ENCODE measurements at regions not wholly inside any gene's neighbourhood (a gene's known extent, or its start where the extent isn't known, plus 50 kb on each side); places are given as distances from the start of the nearest gene placed in this dataset.

GRCh38 chr2:128973566-128973965 is 654.9 kb upstream of the HS6ST1 start:
- Histone ChIP-seq H3K9ac (ENCODE audit: insufficient read depth, low read length) (no peak overlapping the region), H3K9me3 (ENCODE audit: control insufficient read depth, insufficient read depth, low read depth, low read length) (no peaks in the 10 kb centered on the region), H3K36me3 (ENCODE audit: control insufficient read depth, insufficient read depth, low read length) (no peaks in the 10 kb centered on the region), H3K27ac (ENCODE audit: insufficient read depth, low read length) (no peak overlapping the region), H3K4me2 (ENCODE audit: extremely low read depth, insufficient read depth, low read length) (no peak overlapping the region), H3K4me1 (ENCODE audit: control insufficient read depth, extremely low read depth, insufficient read depth, low read length) (no peaks in the 10 kb centered on the region), H3K79me2 (ENCODE audit: control insufficient read depth, insufficient read depth, low read length) (no peaks in the 10 kb centered on the region), H3K4me3 (replicated peaks in 1 of 4; ENCODE audit: control extremely low read depth in 1 of 4, insufficient read depth in 1 of 4, low read depth in 3 of 4, low read length in 4 of 4) (no peak overlapping the region), H2AFZ (ENCODE audit: low read length) (no peak overlapping the region), H3K27me3 (ENCODE audit: control insufficient read depth, insufficient read depth, low read length) (no peaks in the 10 kb centered on the region), H4K20me1 (ENCODE audit: control insufficient read depth, extremely low read depth, insufficient read depth, low read length) (no peaks in the 10 kb centered on the region)
- TF ChIP-seq CTCF (conservative IDR thresholded peaks at IDR 0.05 in 1 of 2, IDR thresholded peaks at IDR 0.05 in 1 of 2; ENCODE audit: low read depth in 1 of 2, low read length in 2 of 2): no peak
- no peak for TF ChIP-seq EZH2 (IDR thresholded peaks at IDR 0.05; ENCODE audit: low read length, missing control alignments)
- DNase-seq (ENCODE audit: low read depth in 2 of 2): no peak

GRCh38 chr2:128978212-128978611 is 659.5 kb upstream of the HS6ST1 start:
- TF ChIP-seq EZH2 (IDR thresholded peaks at IDR 0.05; ENCODE audit: low read length, missing control alignments) (no peak), CTCF (conservative IDR thresholded peaks at IDR 0.05 in 1 of 2, IDR thresholded peaks at IDR 0.05 in 1 of 2; ENCODE audit: low read depth in 1 of 2, low read length in 2 of 2) (no peak)
- H3K4me1 ChIP-seq (ENCODE audit: control insufficient read depth, extremely low read depth, insufficient read depth, low read length): no peaks in the 10 kb centered on the region
- no peaks in the 10 kb centered on the region for H3K9me3 ChIP-seq (ENCODE audit: control insufficient read depth, insufficient read depth, low read depth, low read length)
- H3K36me3 ChIP-seq (ENCODE audit: control insufficient read depth, insufficient read depth, low read length): no peaks in the 10 kb centered on the region
- H2AFZ ChIP-seq (ENCODE audit: low read length): no peak overlapping the region
- no peaks in the 10 kb centered on the region for H3K79me2 ChIP-seq (ENCODE audit: control insufficient read depth, insufficient read depth, low read length)
- no peak overlapping the region for H3K27ac ChIP-seq (ENCODE audit: insufficient read depth, low read length)
- H3K4me2 ChIP-seq (ENCODE audit: extremely low read depth, insufficient read depth, low read length): no peak overlapping the region
- no peak for DNase-seq (ENCODE audit: low read depth in 2 of 2)
- no peak overlapping the region for H3K4me3 ChIP-seq (replicated peaks in 1 of 4; ENCODE audit: control extremely low read depth in 1 of 4, insufficient read depth in 1 of 4, low read depth in 3 of 4, low read length in 4 of 4)
- H3K9ac ChIP-seq (ENCODE audit: insufficient read depth, low read length): no peak overlapping the region
- H4K20me1 ChIP-seq (ENCODE audit: control insufficient read depth, extremely low read depth, insufficient read depth, low read length): no peaks in the 10 kb centered on the region
- no peaks in the 10 kb centered on the region for H3K27me3 ChIP-seq (ENCODE audit: control insufficient read depth, insufficient read depth, low read length)

- no peak overlapping the region for H3K4me2 ChIP-seq (ENCODE audit: extremely low read depth, insufficient read depth, low read length)
- H3K4me1 ChIP-seq (ENCODE audit: control insufficient read depth, extremely low read depth, insufficient read depth, low read length): no peaks in the 10 kb centered on the region
- H3K27me3 ChIP-seq (ENCODE audit: control insufficient read depth, insufficient read depth, low read length): no peaks in the 10 kb centered on the region
- no peaks in the 10 kb centered on the region for H3K36me3 ChIP-seq (ENCODE audit: control insufficient read depth, insufficient read depth, low read length)
- TF ChIP-seq CTCF (conservative IDR thresholded peaks at IDR 0.05 in 1 of 2, IDR thresholded peaks at IDR 0.05 in 1 of 2; ENCODE audit: low read depth in 1 of 2, low read length in 2 of 2): no peak
- TF ChIP-seq EZH2 (IDR thresholded peaks at IDR 0.05; ENCODE audit: low read length, missing control alignments): no peak
- H3K9me3 ChIP-seq (ENCODE audit: control insufficient read depth, insufficient read depth, low read depth, low read length): no peaks in the 10 kb centered on the region
- H2AFZ ChIP-seq (ENCODE audit: low read length): no peak overlapping the region
- H3K9ac ChIP-seq (ENCODE audit: insufficient read depth, low read length): no peak overlapping the region
- H3K79me2 ChIP-seq (ENCODE audit: control insufficient read depth, insufficient read depth, low read length): no peaks in the 10 kb centered on the region
- no peak overlapping the region for H3K27ac ChIP-seq (ENCODE audit: insufficient read depth, low read length)
- no peaks in the 10 kb centered on the region for H4K20me1 ChIP-seq (ENCODE audit: control insufficient read depth, extremely low read depth, insufficient read depth, low read length)
- H3K4me3 ChIP-seq (replicated peaks in 1 of 4; ENCODE audit: control extremely low read depth in 1 of 4, insufficient read depth in 1 of 4, low read depth in 3 of 4, low read length in 4 of 4): no peak overlapping the region
- no peak for DNase-seq (ENCODE audit: low read depth in 2 of 2)
Observed at GRCh38 chr2:128979182-128979581, 660.5 kb upstream of the HS6ST1 start.
